Posterior cingulate gyrus (tissue), 11 donors: ENCODE measurements at regions not wholly inside any gene's neighbourhood (a gene's known extent, or its start where the extent isn't known, plus 50 kb on each side); places are given as distances from the start of the nearest gene placed in this dataset.
"Not testable (repeated sequence)": the region's sequence is repeated elsewhere in the genome, so short reads cannot be mapped to it uniquely, and the experiment has no call there.

Experiments
- DNase-seq, 10 donors: peaks; one replicate each; pipeline versions ENCODE4 v3.0.0 to v3.0.0-alpha.2; 2020 to 2021; ENCODE audit warnings: mixed read lengths in 3 of 10
- intact Hi-C: fragments of 100-400 bp; cut with DNase I; formaldehyde crosslinking; loops from one replicate; pipeline ENCODE4 v1.15.1; 2023

GRCh38 chr13:67917291-67917987, 687.3 kb upstream of the PCDH9 start:
- DNase-seq, result no peak
- intact Hi-C loops, result no loop called here

GRCh38 chr13:67916650-67917049, 686.5 kb upstream of the PCDH9 start:
- no peak for DNase-seq
- intact Hi-C loops, result no loop called here

- DNase-seq, result peak in 2 of 10 donors; percentile 42 to 49
- intact Hi-C loops, result no loop called here
These were observed 684.4 kb upstream of the PCDH9 start for GRCh38 chr13:67914535-67914934.

GRCh38 chr13:67902960-67903359, 672.8 kb upstream of the PCDH9 start:
- DNase-seq, intact Hi-C loops: not testable (repeated sequence)

DNA sequence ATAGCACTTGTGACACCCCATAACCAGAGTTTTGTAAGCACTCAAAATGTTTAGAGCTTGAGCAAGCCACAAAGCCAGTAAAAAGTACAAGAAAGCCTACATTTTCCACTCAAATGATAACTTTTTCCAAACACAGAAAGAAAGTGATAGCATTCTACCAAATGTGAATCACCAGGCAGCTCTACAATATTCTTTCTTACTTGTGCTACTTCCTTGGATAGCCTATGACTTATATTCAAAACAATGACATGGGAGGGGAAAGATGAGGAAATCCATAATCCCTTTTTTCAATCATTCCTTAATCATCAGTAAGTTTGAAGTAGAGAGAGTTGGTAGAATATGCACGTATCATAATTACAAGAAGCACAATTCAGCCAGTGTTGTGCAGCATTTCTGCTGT, 650.8 kb upstream of the PCDH9 start:
- DNase-seq, result no peak

GRCh38 chr13:67878376-67878775, 648.2 kb upstream of the PCDH9 start:
- peak in 2 of 10 donors; percentile 45 to 80 for DNase-seq
- intact Hi-C loops, result no loop called here

More for the DNA sequence above, 650.8 kb upstream of the PCDH9 start:
- intact Hi-C loops, result no loop called here

- intact Hi-C loops, result no loop called here
- no peak for DNase-seq
These were observed 646.9 kb upstream of the PCDH9 start for GRCh38 chr13:67877031-67877430.

DNA sequence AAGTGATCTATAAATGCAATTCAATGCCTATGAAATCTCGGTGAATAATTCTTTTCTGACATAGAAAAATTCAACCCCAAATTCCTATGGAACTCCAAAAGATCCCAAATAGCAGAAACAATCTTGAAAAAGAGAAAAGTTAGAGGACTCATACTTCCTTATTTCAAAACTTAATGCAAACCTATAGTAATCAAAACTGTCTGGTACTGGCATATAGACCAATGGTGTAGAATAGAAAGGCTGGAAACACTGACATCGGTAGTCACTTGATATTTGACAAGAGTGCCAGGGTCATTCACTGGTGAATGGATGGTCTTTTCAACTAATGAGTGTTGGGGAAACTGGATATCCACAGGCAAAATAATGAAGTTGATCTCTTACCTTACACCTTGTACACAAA, 637.1 kb upstream of the PCDH9 start:
- intact Hi-C loops, result no loop called here
- DNase-seq, result no peak

- intact Hi-C loops, result no loop called here
- no peak for DNase-seq
These were observed 630.2 kb upstream of the PCDH9 start for GRCh38 chr13:67860315-67860714.

- no peak for DNase-seq
These were observed 629.8 kb upstream of the PCDH9 start for GRCh38 chr13:67859904-67860303.

GRCh38 chr13:67857581-67858310, 627.6 kb upstream of the PCDH9 start:
- intact Hi-C loops, result no loop called here
- DNase-seq, result peak in 1 of 10 donors; percentile 62

More at GRCh38 chr13:67859904-67860303, 629.8 kb upstream of the PCDH9 start:
- intact Hi-C loops, result no loop called here

- no peak for DNase-seq
- intact Hi-C loops, result no loop called here
These were observed 626.8 kb upstream of the PCDH9 start for GRCh38 chr13:67856955-67857354.

DNA sequence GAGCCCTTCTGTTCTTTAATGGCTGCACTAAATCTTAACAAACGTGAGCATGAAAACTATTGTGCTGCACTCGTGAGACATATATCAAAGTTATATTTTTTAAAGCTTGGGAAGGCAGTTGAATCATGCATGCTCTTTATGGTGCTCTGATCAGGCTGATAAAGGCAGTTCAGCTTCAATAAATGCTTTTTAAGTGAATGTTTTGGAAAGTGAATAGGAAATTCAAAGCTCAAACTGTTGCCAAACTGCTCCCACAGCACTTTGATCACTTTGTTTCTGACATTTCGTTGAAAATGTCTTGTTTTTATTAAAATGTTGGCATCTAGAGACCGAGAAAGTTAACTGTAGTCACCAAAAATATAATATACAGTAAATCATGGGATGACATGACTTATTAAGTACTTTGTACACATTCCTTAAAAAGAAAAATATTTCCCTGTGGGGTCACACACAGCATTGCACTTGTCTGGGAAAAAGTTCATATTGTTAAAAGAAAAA, 625.7 kb upstream of the PCDH9 start:
- no peak for DNase-seq
- intact Hi-C loops, result no loop called here

DNA sequence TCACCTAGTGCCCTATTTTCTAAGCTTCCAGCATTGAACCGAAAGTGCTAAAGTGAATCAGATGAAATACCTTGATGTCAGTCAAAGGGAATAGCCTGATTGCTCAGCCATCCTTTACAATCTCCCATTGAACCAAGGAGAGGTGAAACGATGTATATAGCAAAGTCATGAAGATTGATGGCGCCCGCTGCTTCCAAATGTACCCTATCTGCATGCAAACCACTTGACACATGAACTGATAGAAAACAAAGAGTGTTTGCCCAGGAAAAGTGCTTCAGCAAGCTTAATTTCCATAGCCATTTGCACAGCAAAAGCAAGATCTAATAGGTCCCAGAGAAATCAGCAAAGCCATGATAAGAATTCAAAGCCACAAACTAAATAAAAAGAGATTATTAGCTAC, 624.9 kb upstream of the PCDH9 start:
- no peak for DNase-seq
- intact Hi-C loops, result no loop called here

- DNase-seq, result no peak
- intact Hi-C loops, result no loop called here
These were observed 614.4 kb upstream of the PCDH9 start for GRCh38 chr13:67844574-67844973.

DNA sequence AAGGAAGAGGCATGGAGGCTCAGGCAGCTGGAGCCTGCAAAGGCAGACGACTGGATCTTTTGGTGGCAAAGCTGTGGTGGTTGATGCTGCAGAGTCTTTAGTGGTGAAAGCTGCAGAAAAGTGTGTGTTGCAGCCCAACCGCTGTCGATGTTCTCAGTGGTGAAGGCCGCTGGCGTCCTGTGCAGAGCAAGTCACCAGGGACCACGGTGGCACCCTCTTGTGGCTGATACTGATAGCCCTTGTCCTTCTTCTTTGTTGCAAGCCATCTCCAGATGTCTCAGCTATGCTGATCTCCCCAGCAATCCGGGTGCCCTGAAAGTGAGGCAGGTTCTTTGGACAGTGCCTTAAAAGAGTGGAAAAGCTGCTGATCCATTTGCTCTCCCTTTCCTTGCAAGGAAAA, 610.9 kb upstream of the PCDH9 start:
- intact Hi-C loops, result no loop called here
- peak in 3 of 10 donors; percentile 4 to 58 (median 33) for DNase-seq

- intact Hi-C loops, result no loop called here
- no peak for DNase-seq
These were observed 603.4 kb upstream of the PCDH9 start for GRCh38 chr13:67833564-67833963.

DNA sequence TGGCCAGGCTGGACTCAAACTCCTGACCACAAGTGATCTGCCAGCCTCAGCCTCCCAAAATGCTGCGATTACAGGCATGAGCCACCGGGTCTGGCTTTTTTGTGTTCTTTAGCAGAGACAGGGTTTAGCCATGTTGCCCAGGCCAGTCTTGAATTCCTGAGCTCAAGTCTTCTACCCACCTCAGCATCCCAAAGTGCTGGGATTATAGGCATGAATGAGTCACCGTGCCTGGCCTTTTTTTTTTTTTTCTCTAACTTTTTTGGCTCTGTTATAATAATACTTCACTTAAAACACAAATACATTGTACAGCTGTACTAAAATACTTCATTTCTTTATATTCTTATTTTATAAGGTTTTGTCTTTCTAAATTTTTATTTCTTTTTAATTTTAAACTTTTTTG, 599.5 kb upstream of the PCDH9 start:
- intact Hi-C loops, result no loop called here
- no peak for DNase-seq

- intact Hi-C loops, result no loop called here
- DNase-seq, result no peak
These were observed 597.9 kb upstream of the PCDH9 start for GRCh38 chr13:67827992-67828391.

GRCh38 chr13:67821606-67822005, 591.5 kb upstream of the PCDH9 start:
- intact Hi-C loops, result no loop called here
- no peak for DNase-seq

GRCh38 chr13:67806796-67807195, 576.7 kb upstream of the PCDH9 start:
- intact Hi-C loops, result no loop called here
- no peak for DNase-seq

DNA sequence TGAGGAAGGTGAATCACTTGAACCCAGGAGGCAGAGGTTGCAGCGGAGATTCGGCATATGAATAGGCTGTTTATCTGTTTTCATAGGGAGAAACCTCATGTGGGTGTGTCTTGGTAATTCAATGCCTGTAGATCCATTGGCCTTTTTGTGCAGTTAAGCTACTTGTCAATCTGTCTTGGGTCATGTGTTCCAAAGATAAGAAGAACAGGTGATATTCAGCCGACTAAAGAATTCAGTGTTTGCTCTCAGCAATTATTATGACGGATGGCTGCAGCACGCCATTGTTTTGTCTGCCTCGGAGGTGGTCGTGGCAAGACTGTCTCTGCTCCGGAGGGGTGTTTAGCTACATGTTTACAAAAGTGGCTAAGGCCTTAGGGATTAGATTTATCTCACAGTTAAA, 573.0 kb upstream of the PCDH9 start:
- DNase-seq, result no peak
- intact Hi-C loops, result no loop called here
